Mesothelial cell of epicardium (in vitro differentiated cells): ENCODE measurements at regions not wholly inside any gene's neighbourhood (a gene's known extent, or its start where the extent isn't known, plus 50 kb on each side); places are given as distances from the start of the nearest gene placed in this dataset.

Experiments used
- DNase-seq, 2 experiments: peaks; one replicate each; pipeline ENCODE4 v3.0.0; 2021; ENCODE audit warnings: low spot score in 2 of 2; ENCODE audit not compliant: unreplicated experiment in 2 of 2
- H3K27ac Mint-ChIP-seq: 2 replicates; pipeline ENCODE4 v1.8.0; 2021; ENCODE audit warnings: mixed read lengths
- H3K27me3 Mint-ChIP-seq: 2 replicates; pipeline ENCODE4 v1.8.0; 2021; ENCODE audit warnings: low read depth, mixed read lengths
- H3K36me3 Mint-ChIP-seq: 2 replicates; pipeline ENCODE4 v1.8.0; 2021; ENCODE audit warnings: mixed read lengths
- H3K4me1 Mint-ChIP-seq: 2 replicates; pipeline ENCODE4 v1.8.0; 2021; ENCODE audit warnings: mixed read lengths
- H3K4me3 Mint-ChIP-seq: 2 replicates; pipeline ENCODE4 v1.8.0; 2021; ENCODE audit warnings: mild to moderate bottlenecking, moderate library complexity, mixed read lengths
- H3K9me3 Mint-ChIP-seq: 2 replicates; pipeline ENCODE4 v1.8.0; 2021; ENCODE audit warnings: mixed read lengths
- TF ChIP-seq, protein P1 (sequence below): fragments of 200-600 bp; sonication (generic); IDR thresholded peaks from one replicate; pipeline ENCODE4 v1.5.0; 2021; ENCODE audit warnings: antibody characterized with exemption; ENCODE audit not compliant: unreplicated experiment

DNA sequence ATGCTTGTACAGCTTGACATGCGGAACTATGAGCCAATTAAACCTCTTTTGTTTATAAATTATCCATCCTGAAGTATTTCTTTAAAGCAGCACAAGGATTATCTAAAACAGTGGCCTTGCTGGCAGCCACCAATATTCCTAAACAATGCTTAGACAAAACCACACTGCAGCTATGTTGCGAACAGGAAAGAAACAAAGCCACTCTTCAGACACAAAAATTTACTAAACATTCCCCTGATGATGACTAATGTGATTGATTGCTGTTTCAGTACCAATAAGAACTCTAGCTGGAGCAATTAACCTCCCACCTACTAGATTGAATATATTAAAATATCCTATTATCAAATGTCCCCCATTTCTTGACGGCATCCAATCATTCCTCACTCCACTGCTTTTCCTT lies 325.8 kb upstream of the REG3G start:
- peaks cover 2% of the 10 kb centered on the region for H3K36me3 Mint-ChIP-seq
- no peak overlapping the region for H3K27ac Mint-ChIP-seq
- no peaks in the 10 kb centered on the region for H3K4me1 Mint-ChIP-seq
- H3K27me3 Mint-ChIP-seq, result no peaks in the 10 kb centered on the region
- H3K9me3 Mint-ChIP-seq, result peaks cover 3% of the 10 kb centered on the region
- DNase-seq, result no peak
- TF ChIP-seq, protein P1, sequence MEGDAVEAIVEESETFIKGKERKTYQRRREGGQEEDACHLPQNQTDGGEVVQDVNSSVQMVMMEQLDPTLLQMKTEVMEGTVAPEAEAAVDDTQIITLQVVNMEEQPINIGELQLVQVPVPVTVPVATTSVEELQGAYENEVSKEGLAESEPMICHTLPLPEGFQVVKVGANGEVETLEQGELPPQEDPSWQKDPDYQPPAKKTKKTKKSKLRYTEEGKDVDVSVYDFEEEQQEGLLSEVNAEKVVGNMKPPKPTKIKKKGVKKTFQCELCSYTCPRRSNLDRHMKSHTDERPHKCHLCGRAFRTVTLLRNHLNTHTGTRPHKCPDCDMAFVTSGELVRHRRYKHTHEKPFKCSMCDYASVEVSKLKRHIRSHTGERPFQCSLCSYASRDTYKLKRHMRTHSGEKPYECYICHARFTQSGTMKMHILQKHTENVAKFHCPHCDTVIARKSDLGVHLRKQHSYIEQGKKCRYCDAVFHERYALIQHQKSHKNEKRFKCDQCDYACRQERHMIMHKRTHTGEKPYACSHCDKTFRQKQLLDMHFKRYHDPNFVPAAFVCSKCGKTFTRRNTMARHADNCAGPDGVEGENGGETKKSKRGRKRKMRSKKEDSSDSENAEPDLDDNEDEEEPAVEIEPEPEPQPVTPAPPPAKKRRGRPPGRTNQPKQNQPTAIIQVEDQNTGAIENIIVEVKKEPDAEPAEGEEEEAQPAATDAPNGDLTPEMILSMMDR, result no peak
- no peak overlapping the region for H3K4me3 Mint-ChIP-seq

DNA sequence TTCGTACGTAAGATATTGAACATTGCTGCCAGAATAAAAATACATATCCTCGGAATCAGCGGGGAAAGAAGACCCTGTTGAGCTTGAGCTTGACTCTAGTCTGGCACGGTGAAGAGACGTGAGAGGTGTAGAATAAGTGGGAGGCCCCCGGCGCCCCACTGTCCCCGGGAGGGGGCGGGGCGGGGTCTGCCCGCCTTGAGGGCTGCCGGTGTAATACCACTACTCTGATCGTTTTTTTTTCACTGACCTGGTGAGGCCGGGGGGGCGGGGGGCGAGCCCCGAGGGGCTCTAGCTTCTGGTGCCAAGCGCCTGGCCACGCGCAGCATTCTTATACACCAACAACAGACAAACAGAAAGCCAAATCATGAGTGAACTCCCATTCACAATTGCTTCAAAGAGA lies 324.0 kb upstream of the REG3G start:
- no peaks in the 10 kb centered on the region for H3K27me3 Mint-ChIP-seq
- no peaks in the 10 kb centered on the region for H3K4me1 Mint-ChIP-seq
- no peak overlapping the region for H3K27ac Mint-ChIP-seq
- TF ChIP-seq, protein P1, result no peak
- H3K9me3 Mint-ChIP-seq, result peaks cover 3% of the 10 kb centered on the region
- DNase-seq, result no peak
- no peak overlapping the region for H3K4me3 Mint-ChIP-seq
- H3K36me3 Mint-ChIP-seq, result peaks cover 2% of the 10 kb centered on the region

DNA sequence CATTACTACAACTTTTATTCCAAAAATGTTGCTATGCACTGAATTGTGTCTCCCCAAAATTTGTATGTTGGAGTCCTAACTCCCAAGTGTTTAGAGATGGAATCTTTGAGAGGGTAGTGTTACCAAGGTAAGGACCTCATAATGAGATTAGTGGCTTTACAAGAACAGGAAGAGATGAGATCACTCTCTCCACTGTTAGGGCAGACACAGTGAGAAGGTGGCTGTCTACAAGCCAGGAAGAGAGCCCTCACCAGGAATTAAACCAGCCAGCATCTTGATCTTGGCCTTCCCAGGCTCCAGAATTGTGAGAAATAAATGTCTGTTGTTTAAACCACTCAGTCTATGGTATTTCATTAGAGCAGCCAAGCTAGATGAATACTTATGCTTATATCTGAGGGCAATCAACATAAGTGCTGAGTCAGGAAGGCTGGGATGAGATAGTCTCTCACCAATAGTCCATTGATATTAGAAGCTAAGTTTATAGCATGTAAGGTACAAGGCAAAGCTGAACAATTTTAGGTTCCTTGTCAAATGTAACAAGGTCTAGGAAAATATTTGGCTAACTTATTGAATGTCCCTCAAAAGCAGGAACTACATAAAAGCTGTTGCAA lies 317.6 kb upstream of the REG3G start:
- TF ChIP-seq, protein P1, result no peak
- DNase-seq, result no peak
- Mint-ChIP-seq H3K9me3 (peaks cover 6% of the 10 kb centered on the region), H3K36me3 (no peaks in the 10 kb centered on the region), H3K27me3 (no peaks in the 10 kb centered on the region), H3K4me3 (no peak overlapping the region), H3K4me1 (no peaks in the 10 kb centered on the region), H3K27ac (no peak overlapping the region)

DNA sequence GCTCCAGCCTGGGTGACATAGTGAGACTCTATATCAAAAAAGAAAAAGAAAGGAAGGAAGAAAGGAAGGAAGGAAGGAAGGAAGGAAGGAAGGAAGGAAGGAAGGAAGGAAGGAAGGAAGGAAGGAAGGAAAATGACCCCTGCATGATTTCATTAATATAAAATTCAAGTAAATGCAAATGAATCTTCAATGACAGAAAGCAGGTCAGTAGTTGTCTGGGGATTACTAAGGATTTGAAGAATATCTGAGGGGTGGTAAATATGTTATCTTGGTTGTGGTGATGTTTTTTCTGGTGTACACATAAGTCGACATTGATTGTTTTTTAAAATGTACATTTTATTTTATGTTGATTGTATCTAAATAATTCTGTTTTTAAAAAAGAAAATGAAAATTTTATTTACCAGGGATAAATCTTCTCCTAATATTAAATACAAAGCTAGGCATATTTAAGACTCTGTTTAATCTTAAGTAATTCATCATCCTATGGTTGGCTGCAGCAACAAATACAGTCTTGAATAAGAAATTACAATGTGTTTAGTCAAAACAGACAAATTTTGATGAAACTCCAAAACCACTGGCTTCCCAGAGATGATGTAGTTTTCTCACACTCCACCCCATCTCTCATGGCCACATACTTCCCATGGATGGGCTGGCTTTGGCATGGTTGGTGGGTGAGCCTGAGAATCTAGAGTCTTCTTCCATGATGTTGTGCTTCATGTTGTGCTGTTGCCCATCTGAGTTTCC lies 314.7 kb upstream of the REG3G start:
- H3K27ac Mint-ChIP-seq, result no peak overlapping the region
- TF ChIP-seq, protein P1, result no peak
- H3K27me3 Mint-ChIP-seq, result no peaks in the 10 kb centered on the region
- H3K4me1 Mint-ChIP-seq, result no peaks in the 10 kb centered on the region
- no peak overlapping the region for H3K4me3 Mint-ChIP-seq
- DNase-seq, result no peak
- H3K36me3 Mint-ChIP-seq, result no peaks in the 10 kb centered on the region
- peaks cover 11% of the 10 kb centered on the region for H3K9me3 Mint-ChIP-seq

DNA sequence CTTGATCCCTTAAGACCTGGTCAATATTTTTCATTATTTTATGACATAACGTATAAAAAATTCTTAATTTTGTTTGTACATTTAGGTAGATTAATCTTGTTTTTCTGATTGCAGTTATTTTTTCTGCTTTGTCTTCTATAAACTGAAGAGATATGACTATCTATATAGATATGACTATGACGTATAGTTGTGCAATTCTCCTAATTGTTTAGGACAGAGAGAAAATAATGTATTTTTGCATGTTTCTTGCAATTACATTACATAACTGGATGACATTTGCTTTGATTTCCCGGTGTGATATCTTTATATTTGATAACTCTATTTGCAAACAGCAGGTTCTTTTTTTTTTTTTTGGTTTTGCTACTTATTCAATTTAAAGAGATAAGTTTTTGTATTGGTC lies 310.2 kb upstream of the REG3G start:
- Mint-ChIP-seq H3K4me1 (peaks cover 8% of the 10 kb centered on the region), H3K36me3 (no peaks in the 10 kb centered on the region), H3K9me3 (peaks cover 8% of the 10 kb centered on the region), H3K27me3 (no peaks in the 10 kb centered on the region), H3K4me3 (no peak overlapping the region), H3K27ac (no peak overlapping the region)
- DNase-seq, result no peak
- TF ChIP-seq, protein P1, result no peak
